KBM-7 (cell line): ENCODE measurements at regions not wholly inside any gene's neighbourhood (a gene's known extent, or its start where the extent isn't known, plus 50 kb on each side); places are given as distances from the start of the nearest gene placed in this dataset.
A peak's percentile ranks its signal among the peaks of the same experiment; 100 is the strongest.

Source experiments
- DNase-seq: peaks from one replicate; pipeline ENCODE4 v3.0.0-alpha.2; 2015
- in situ Hi-C: fragments of 300-500 bp; cut with MboI; formaldehyde crosslinking; loops from 2 replicates; pipeline ENCODE4 v1.14.3; 2020; ENCODE audit warnings: low sequenced_read_pairs, low pct_unique_long_range_greater_than_20kb, mixed read lengths

DNA sequence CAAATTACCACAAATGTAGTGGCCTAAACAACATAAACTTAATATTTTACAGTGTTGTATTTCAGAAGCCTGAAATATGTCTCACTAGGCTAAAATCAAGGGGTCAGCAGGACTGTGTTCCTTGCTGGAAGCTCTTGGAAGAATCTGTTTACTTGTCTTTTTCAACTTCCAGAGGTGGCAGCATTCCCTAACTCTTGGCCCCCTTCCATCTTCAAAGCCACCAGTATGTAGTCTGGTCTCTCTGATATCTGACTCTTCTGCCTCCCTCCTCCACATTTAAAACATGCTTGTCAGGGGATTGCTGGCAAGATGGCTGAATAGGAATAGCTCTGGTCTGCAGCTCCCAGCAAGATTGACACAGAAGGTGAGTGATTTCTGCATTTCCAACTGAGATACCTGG, 567.5 kb downstream of the PLA2G4A start:
- DNase-seq: no peak
- in situ Hi-C loops: no loop called here

GRCh38 chr1:187396929-187397796, 568.4 kb downstream of the PLA2G4A start:
- in situ Hi-C loops: no loop called here

GRCh38 chr1:187408212-187409004, 579.7 kb downstream of the PLA2G4A start:
- peak; percentile 5 for DNase-seq
- in situ Hi-C loops: no loop called here

More at GRCh38 chr1:187396929-187397796, 568.4 kb downstream of the PLA2G4A start:
- DNase-seq: no peak

- no peak for DNase-seq
- in situ Hi-C loops: no loop called here
These were observed 580.6 kb downstream of the PLA2G4A start for GRCh38 chr1:187409341-187409740.

- in situ Hi-C loops: no loop called here
These were observed 582.4 kb downstream of the PLA2G4A start for GRCh38 chr1:187411118-187411517.

DNA sequence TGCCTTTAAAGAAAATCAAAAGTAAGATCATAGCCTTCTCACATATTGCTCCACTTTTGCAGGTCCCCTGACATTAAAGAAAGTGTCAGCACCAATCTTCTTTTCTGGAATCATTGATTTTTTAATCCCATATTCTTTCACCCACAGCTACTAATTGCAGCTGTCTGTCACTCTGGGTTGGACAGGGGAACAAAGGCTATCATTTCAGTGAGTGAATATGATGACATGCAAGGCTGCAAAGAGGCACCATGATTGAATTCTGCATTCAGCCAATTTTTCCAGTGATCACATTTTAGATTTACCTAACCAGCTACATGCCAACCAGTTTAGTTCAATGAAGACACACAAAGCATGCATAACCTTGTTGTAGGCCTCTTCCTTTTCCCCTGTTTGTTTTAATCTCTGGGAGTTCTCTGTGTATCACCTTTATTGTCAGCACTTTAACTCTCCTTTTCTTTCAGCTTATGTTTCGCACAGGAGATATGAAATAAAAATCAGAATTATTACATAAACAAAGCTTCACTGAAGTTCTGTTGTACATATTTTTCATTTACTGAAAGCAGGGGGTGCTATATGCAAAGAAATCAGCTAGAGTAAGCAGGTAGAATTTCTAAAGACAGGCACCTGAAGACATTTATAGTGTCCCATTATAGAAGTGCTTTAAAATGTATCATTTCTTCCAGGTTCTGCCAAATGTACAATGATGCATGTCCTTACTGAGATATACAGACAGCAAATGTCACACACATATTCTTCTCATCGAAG, 584.8 kb downstream of the PLA2G4A start:
- DNase-seq: no peak
- in situ Hi-C loops: no loop called here

More at GRCh38 chr1:187411118-187411517, 582.4 kb downstream of the PLA2G4A start:
- DNase-seq: no peak

DNA sequence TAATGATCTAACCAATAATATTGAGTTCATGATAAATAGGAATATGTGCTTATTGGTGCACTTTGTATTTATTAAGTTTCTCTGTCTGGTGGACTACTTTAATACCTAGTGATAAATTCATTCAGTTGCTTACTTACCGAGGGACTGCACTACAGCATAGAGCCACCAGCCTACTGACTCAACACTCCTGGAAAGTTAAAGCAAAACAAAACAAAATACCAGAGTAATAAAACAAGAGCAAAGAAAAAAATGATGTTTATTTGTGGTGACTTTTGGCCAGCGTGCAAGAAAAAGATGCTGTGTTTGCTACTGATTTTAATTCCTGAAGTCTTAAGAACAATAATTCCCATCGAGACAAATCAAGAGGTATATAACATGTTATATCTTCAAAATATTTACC, 586.3 kb downstream of the PLA2G4A start:
- DNase-seq: no peak
- in situ Hi-C loops: no loop called here

GRCh38 chr1:187417520-187417919, 588.8 kb downstream of the PLA2G4A start:
- in situ Hi-C loops: no loop called here
- DNase-seq: no peak

GRCh38 chr1:187433598-187433997, 604.8 kb downstream of the PLA2G4A start:
- in situ Hi-C loops: no loop called here
- DNase-seq: no peak

GRCh38 chr1:187442603-187443002, 613.9 kb downstream of the PLA2G4A start:
- no peak for DNase-seq
- in situ Hi-C loops: no loop called here

GRCh38 chr1:187443939-187444338, 615.2 kb downstream of the PLA2G4A start:
- in situ Hi-C loops: no loop called here
- no peak for DNase-seq

DNA sequence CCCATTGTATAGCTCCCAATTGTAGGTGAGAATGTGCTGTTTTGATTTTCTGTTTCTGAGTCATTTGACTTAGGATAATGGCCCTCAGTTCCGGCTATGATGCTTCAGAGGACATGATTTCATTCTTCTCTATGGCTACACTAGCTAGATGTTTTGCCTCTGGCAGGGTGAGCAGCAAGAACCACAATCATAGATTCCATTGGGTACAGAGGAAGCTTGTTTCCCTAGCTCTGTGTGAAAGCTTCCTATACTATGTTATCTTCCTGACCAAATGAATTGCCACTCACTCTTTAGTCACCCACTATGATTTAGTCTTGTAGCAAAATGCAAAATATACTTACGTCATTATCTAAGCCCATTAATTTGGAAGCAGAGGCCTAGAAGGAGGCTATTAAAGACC, 616.3 kb downstream of the PLA2G4A start:
- in situ Hi-C loops: no loop called here
- no peak for DNase-seq

DNA sequence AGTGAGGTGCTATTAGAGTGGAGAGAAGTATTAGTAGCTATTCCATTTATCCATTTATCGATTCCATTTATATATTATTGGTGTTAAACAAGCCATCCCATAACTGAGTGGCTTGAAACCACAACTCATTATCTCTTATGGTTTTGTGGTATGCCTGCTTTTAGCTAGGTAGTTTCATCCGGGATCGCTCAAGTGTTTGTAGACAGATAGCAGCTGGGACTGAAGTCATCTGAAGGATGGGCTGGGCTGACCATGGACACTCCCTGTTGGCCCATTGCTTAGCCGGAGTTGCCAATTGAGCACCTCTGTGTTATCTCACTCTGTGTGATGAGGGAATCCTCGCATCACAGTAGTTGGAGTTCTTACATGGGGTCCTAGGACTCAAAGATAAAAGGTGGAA, 622.5 kb downstream of the PLA2G4A start:
- in situ Hi-C loops: no loop called here
- DNase-seq: no peak

DNA sequence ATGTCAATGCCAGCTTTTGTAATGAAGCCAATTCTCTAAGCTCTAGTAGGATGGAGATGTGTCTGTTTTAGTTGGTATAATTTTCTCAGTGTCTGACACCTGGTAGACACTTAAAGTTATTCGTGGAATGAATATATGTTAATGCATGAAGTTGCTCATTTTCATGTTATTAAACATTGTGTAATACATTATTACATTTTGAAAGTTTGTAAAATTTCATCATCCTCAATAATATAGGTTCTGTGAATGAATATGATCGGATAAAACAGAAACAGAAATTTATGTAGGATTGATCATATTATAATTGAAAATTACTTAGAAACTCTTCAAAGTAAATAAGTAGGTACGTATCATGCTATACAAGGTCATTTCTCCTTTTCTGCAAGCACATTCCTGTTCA, 625.3 kb downstream of the PLA2G4A start:
- in situ Hi-C loops: no loop called here
- no peak for DNase-seq

DNA sequence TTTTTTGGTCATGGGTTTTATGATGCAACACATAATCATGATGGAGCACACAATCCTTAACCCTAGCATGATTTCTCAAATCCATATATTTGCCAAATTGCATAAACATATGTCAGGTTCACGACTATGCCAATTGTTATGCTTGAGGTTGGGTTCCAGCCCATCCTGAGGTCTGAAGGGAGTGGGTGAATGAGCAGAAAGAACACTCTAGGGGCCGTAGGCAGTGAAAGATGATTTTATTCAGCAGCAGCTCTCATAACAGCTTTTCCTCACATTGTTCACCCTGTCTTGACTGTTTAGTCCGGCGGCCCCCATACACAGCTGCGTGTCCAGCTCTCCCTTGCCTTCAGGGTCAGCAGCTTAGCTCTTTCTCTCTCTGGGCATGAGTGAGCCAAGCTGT, 627.7 kb downstream of the PLA2G4A start:
- in situ Hi-C loops: no loop called here
- no peak for DNase-seq

DNA sequence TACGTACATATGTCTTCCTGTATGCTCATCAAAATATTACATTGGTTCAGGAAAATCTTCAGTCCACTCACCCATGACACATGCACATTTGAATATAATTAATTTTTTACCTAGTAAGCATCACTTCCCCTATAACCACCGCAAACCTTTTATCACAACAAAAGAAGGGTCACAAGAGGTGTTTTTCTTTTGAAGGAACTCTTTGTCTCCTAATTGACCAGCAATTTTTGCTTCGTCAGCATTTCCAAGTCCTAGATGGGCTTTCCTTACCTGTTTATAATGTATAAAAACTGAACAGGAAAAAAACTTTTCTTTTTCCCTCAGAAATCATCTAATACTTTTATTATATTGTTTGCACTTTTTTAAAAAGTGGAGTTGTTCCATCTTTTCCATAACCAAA, 631.3 kb downstream of the PLA2G4A start:
- no peak for DNase-seq
- in situ Hi-C loops: no loop called here

DNA sequence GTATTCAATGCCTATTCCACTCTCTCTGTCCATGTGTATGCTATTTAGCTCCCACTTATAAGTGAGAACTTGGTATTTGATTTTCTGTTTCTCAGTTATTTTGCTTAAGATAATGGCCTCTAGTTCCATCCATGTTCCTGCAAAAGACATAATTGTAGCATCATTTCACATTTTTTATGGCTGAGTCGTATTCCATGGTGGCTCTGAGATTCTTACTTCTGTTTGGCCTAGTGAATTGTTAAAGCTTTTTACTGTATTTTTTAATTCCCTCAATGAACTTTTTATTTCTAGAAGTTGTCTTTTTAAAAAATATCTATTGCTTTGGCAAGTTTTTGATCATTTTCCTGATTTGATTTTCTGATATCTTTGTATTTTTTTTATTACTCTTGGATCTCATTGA, 635.6 kb downstream of the PLA2G4A start:
- no peak for DNase-seq
- in situ Hi-C loops: no loop called here

- in situ Hi-C loops: no loop called here
- DNase-seq: no peak
These were observed 636.7 kb downstream of the PLA2G4A start for GRCh38 chr1:187465441-187465840.

- DNase-seq: no peak
- in situ Hi-C loops: no loop called here
These were observed 641.1 kb downstream of the PLA2G4A start for GRCh38 chr1:187469836-187470235.

GRCh38 chr1:187471555-187471954, 642.8 kb downstream of the PLA2G4A start:
- in situ Hi-C loops: no loop called here
- no peak for DNase-seq
